ENCODE measurements at regions not wholly inside any gene's neighbourhood (a gene's known extent, or its start where the extent isn't known, plus 50 kb on each side); places are given as distances from the start of the nearest gene placed in this dataset.

DNA sequence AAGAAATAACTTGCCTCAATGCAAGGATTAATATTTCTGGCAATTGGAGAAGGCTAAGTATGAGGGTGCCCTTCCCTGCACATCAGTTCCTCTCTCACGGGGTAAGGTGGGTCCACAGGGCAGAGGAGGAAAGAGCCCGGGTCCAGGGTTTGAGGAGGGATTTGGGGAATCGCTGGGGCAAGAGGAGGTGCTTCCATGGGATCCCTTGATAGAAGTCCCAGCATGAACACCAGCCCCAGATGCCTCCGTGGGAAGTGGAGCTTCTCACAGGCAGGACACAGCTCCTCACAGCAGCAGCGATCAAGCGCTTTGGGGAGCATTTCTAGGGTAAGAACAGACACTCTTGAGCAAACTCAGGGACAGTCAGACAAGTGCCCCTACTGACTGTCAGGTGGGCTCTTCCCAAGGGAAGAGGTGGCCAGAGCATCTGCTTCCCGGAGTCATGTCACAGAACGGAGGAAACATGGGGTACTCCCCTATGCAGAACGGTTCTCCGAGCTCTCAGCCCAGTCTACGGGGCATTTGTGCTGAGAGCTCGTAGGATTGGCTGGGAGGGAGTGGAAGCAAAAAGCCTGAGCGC, 218.9 kb upstream of the ARL4C start:
- TF ChIP-seq ZNF274 (IDR thresholded peaks at IDR 0.05; ENCODE audit: low read length) (no peak), ZNF274 (tag by site-specific recombination; IDR thresholded peaks at IDR 0.05; ENCODE audit: borderline replicate concordance) (no peak), YY1 (tag by site-specific recombination; IDR thresholded peaks at IDR 0.05) (no peak)
- TF ChIP-seq, protein P1, sequence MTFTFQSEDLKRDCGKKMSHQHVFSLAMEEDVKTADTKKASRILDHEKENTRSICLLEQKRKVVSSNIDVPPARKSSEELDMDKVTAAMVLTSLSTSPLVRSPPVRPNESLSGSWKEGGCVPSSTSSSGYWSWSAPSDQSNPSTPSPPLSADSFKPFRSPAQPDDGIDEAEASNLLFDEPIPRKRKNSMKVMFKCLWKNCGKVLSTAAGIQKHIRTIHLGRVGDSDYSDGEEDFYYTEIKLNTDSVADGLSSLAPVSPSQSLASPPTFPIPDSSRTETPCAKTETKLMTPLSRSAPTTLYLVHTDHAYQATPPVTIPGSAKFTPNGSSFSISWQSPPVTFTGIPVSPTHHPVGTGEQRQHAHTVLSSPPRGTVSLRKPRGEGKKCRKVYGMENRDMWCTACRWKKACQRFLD (tag by site-specific recombination; IDR thresholded peaks at IDR 0.05) = no peak

Measured in HEK293 (cell line).